ENCODE measurements at regions not wholly inside any gene's neighbourhood (a gene's known extent, or its start where the extent isn't known, plus 50 kb on each side); places are given as distances from the start of the nearest gene placed in this dataset.

- no peaks in the 10 kb centered on the region for H3K79me2 ChIP-seq (replicated peaks; ENCODE audit: insufficient read depth, low read length)
- H4K20me1 ChIP-seq (ENCODE audit: insufficient read depth) = no peaks in the 10 kb centered on the region
- H2AFZ ChIP-seq (ENCODE audit: low read depth, low read length) = no peak overlapping the region
- H3K9me3 ChIP-seq (ENCODE audit: low read length) = peaks cover 9% of the 10 kb centered on the region
- no peaks in the 10 kb centered on the region for H3F3A ChIP-seq (ENCODE audit: insufficient read depth, low read length, poor library complexity, severe bottlenecking)
- peak overlapping the region; percentile 56 for H3K4me3 ChIP-seq (ENCODE audit: low read length)
- H3K36me3 ChIP-seq (ENCODE audit: insufficient read depth, low read length) = no peaks in the 10 kb centered on the region
- peaks cover 98% of the 10 kb centered on the region for H3K27me3 ChIP-seq (ENCODE audit: insufficient read depth, low read depth, low read length)
- no peak overlapping the region for H3K27ac ChIP-seq (ENCODE audit: low read length)
- H3K4me2 ChIP-seq (ENCODE audit: low read length) = no peak overlapping the region
- no peaks in the 10 kb centered on the region for H3K9me2 ChIP-seq (ENCODE audit: insufficient read depth, low read length)
- no peak overlapping the region for H3K9ac ChIP-seq (ENCODE audit: low read length)
- TF ChIP-seq RAD21 (conservative IDR thresholded peaks at IDR 0.05) (no peak), POLR2AphosphoS5 (IDR thresholded peaks at IDR 0.05) (no peak), EP300 (conservative IDR thresholded peaks at IDR 0.05; ENCODE audit: poor library complexity, severe bottlenecking) (no peak), MXI1 (conservative IDR thresholded peaks at IDR 0.05; ENCODE audit: poor library complexity, severe bottlenecking) (no peak), TAF1 (IDR thresholded peaks at IDR 0.05; ENCODE audit: low read depth) (no peak), SMC3 (conservative IDR thresholded peaks at IDR 0.05; ENCODE audit: poor library complexity) (no peak), EZH2 (IDR thresholded peaks at IDR 0.05; ENCODE audit: borderline replicate concordance, insufficient read depth, low read length, poor library complexity, severe bottlenecking) (no peak), CTCF (IDR thresholded peaks at IDR 0.05; ENCODE audit: poor library complexity, severe bottlenecking) (no peak), REST (IDR thresholded peaks at IDR 0.05; ENCODE audit: borderline replicate concordance) (no peak)
Observed at GRCh38 chr6:28789553-28790083, 134.2 kb downstream of the TRIM27 start.

GRCh38 chr6:28791002-28791383 is 132.8 kb downstream of the TRIM27 start:
- no peaks in the 10 kb centered on the region for H3K36me3 ChIP-seq (ENCODE audit: insufficient read depth, low read length)
- peaks cover 9% of the 10 kb centered on the region for H3K9me3 ChIP-seq (ENCODE audit: low read length)
- TF ChIP-seq MXI1 (conservative IDR thresholded peaks at IDR 0.05; ENCODE audit: poor library complexity, severe bottlenecking) = no peak
- no peak for TF ChIP-seq REST (IDR thresholded peaks at IDR 0.05; ENCODE audit: borderline replicate concordance)
- TF ChIP-seq EP300 (conservative IDR thresholded peaks at IDR 0.05; ENCODE audit: poor library complexity, severe bottlenecking) = no peak
- no peak for TF ChIP-seq POLR2AphosphoS5 (IDR thresholded peaks at IDR 0.05)
- no peak for TF ChIP-seq CTCF (IDR thresholded peaks at IDR 0.05; ENCODE audit: poor library complexity, severe bottlenecking)
- TF ChIP-seq SMC3 (conservative IDR thresholded peaks at IDR 0.05; ENCODE audit: poor library complexity) = no peak
- no peak for TF ChIP-seq RAD21 (conservative IDR thresholded peaks at IDR 0.05)
- TF ChIP-seq EZH2 (IDR thresholded peaks at IDR 0.05; ENCODE audit: borderline replicate concordance, insufficient read depth, low read length, poor library complexity, severe bottlenecking) = no peak
- no peaks in the 10 kb centered on the region for H3F3A ChIP-seq (ENCODE audit: insufficient read depth, low read length, poor library complexity, severe bottlenecking)
- H4K20me1 ChIP-seq (ENCODE audit: insufficient read depth) = no peaks in the 10 kb centered on the region
- no peak overlapping the region for H3K27ac ChIP-seq (ENCODE audit: low read length)
- H2AFZ ChIP-seq (ENCODE audit: low read depth, low read length) = no peak overlapping the region
- no peak overlapping the region for H3K4me3 ChIP-seq (ENCODE audit: low read length)
- no peak overlapping the region for H3K4me2 ChIP-seq (ENCODE audit: low read length)
- peaks cover 98% of the 10 kb centered on the region for H3K27me3 ChIP-seq (ENCODE audit: insufficient read depth, low read depth, low read length)
- no peak overlapping the region for H3K9ac ChIP-seq (ENCODE audit: low read length)
- no peaks in the 10 kb centered on the region for H3K79me2 ChIP-seq (replicated peaks; ENCODE audit: insufficient read depth, low read length)
- H3K9me2 ChIP-seq (ENCODE audit: insufficient read depth, low read length) = no peaks in the 10 kb centered on the region

Measured in neural cell (in vitro differentiated cells).